CD4-positive, alpha-beta memory T cell (primary cell): ENCODE measurements at regions not wholly inside any gene's neighbourhood (a gene's known extent, or its start where the extent isn't known, plus 50 kb on each side); places are given as distances from the start of the nearest gene placed in this dataset.

Experiments
- CTCF ChIA-PET: fragments of 350-600 bp; sonication (Branson Sonifier 250); formaldehyde crosslinking; loops from one replicate; lab custom pipeline; 2021; ENCODE audit warnings: inconsistent platforms; ENCODE audit not compliant: partially characterized antibody; lab: Charles Lee
- POLR2A ChIA-PET: fragments of 350-600 bp; sonication (Branson Sonifier 250); formaldehyde crosslinking; loops from one replicate; lab custom pipeline; 2021; ENCODE audit not compliant: partially characterized antibody; lab: Charles Lee
- DNase-seq, 5 donors: peaks; one replicate each; pipeline versions ENCODE4 v3.0.0 to v3.0.0-alpha.2; 2020 to 2022; ENCODE audit warnings: mixed read lengths in 1 of 5
- H3K27ac ChIP-seq: one replicate; pipeline ENCODE4 v1.7.0; 2013; ENCODE audit warnings: low read depth, low read length
- H3K27me3 ChIP-seq: 2 replicates; pipeline ENCODE4 v1.7.0; 2013; ENCODE audit warnings: mild to moderate bottlenecking, low read length, moderate library complexity; ENCODE audit not compliant: insufficient read depth
- H3K36me3 ChIP-seq: 2 replicates; pipeline ENCODE4 v1.7.0; 2013; ENCODE audit warnings: mild to moderate bottlenecking, low read length, moderate library complexity; ENCODE audit not compliant: insufficient read depth
- H3K4me1 ChIP-seq: 2 replicates; pipeline ENCODE4 v1.7.0; 2013; ENCODE audit warnings: mild to moderate bottlenecking, low read length, moderate library complexity; ENCODE audit not compliant: insufficient read depth
- H3K4me3 ChIP-seq, 2 donors: one replicate each; pipeline ENCODE4 v1.7.0; 2013; ENCODE audit warnings: low read length in 2 of 2, mild to moderate bottlenecking in 1 of 2
- H3K9me3 ChIP-seq, 2 donors: one replicate each; pipeline ENCODE4 v1.7.0; 2013; ENCODE audit warnings: low read length in 2 of 2, control low read depth in 1 of 2; ENCODE audit not compliant: control insufficient read depth in 1 of 2
- H3K27ac Mint-ChIP-seq, 7 donors: one replicate each; pipeline ENCODE4 v1.8.0; 2020 to 2021; ENCODE audit warnings: mixed read lengths in 7 of 7, mild to moderate bottlenecking in 6 of 7, inconsistent platforms in 3 of 7, moderate library complexity in 3 of 7
- H3K27me3 Mint-ChIP-seq, 2 donors: one replicate each; pipeline ENCODE4 v1.8.0; 2020 to 2021; ENCODE audit warnings: mixed read lengths in 2 of 2
- H3K36me3 Mint-ChIP-seq, 2 donors: one replicate each; pipeline ENCODE4 v1.8.0; 2020 to 2021; ENCODE audit warnings: mixed read lengths in 2 of 2, inconsistent platforms in 1 of 2, mild to moderate bottlenecking in 1 of 2
- H3K4me1 Mint-ChIP-seq, 4 donors: one replicate each; pipeline ENCODE4 v1.8.0; 2020 to 2021; ENCODE audit warnings: mixed read lengths in 4 of 4, mild to moderate bottlenecking in 1 of 4
- H3K4me3 Mint-ChIP-seq, 8 donors: one replicate each; pipeline ENCODE4 v1.8.0; 2020 to 2021; ENCODE audit warnings: mixed read lengths in 8 of 8, mild to moderate bottlenecking in 7 of 8, moderate library complexity in 6 of 8, inconsistent platforms in 3 of 8
- H3K9me3 Mint-ChIP-seq, 8 donors: one replicate each; pipeline ENCODE4 v1.8.0; 2020 to 2021; ENCODE audit warnings: mixed read lengths in 8 of 8, mild to moderate bottlenecking in 5 of 8, inconsistent platforms in 3 of 8, moderate library complexity in 1 of 8
- intact Hi-C: fragments of 100-400 bp; cut with micrococcal nuclease; formaldehyde crosslinking; loops from one replicate; pipeline ENCODE4 v1.15.1; 2023

DNA sequence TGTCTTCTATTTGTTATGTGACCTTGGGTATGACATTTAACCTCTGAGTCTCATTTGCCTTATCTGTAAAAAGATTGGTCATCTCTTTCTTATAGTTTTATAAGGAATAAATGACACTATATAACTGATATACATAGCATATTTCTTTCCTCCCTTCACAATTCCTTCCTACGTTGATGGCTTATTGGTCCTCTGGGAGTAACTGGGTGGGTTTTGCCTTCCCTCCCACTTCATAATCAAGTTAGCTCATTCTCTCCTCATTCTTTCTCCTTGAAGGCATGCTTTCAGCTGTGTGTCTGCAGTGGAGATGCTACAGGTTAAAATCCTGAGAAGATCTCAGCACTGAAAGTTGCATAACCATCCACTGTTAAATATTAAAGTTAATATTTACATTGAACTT is 382.4 kb downstream of the TMEM38B start:
- Histone ChIP-seq H3K9me3 (no peaks in the 10 kb centered on the region), H3K4me3 (no peak overlapping the region), H3K27me3 (no peaks in the 10 kb centered on the region), H3K4me1 (no peaks in the 10 kb centered on the region), H3K36me3 (no peaks in the 10 kb centered on the region), H3K27ac (no peak overlapping the region)
- intact Hi-C loops: no loop called here
- Mint-ChIP-seq H3K36me3 (peaks cover 0 to 3% of the 10 kb centered on the region in 2 donors), H3K4me1 (no peaks in the 10 kb centered on the region), H3K9me3 (peaks cover 0 to 10% (median 2%) of the 10 kb centered on the region in 8 donors), H3K4me3 (no peak overlapping the region), H3K27me3 (no peaks in the 10 kb centered on the region), H3K27ac (no peak overlapping the region)
- ChIA-PET POLR2A (no interaction called here), CTCF (no interaction called here)
- DNase-seq: no peak

- peaks cover 0 to 3% of the 10 kb centered on the region in 2 donors for H3K36me3 Mint-ChIP-seq
- POLR2A ChIA-PET: no interaction called here
These were observed 383.4 kb downstream of the TMEM38B start for GRCh38 chr9:106077731-106078130.

DNA sequence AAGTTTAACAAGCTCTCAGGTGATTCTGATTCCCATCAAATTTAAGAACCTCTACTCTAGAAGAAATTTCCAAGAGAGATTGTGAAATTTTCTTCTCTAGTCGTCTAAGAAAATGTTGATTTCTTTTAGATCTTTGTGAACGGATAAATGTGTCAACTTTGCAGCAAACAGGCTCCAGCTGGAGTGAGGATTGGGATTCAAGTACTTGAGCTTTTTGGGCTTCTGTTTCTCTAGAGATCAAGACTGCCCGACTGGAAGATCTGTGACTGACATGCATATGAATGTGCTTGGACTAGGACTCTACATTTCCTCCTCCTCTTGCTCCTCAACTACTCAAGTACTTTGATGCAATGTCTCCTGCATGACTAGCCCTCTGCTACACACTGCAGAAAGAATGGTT is 388.3 kb downstream of the TMEM38B start:
- no peak overlapping the region for H3K27ac ChIP-seq
- no peaks in the 10 kb centered on the region for H3K36me3 ChIP-seq
- intact Hi-C loops: no loop called here
- ChIA-PET CTCF (no interaction called here), POLR2A (no interaction called here)
- H3K4me1 Mint-ChIP-seq: no peaks in the 10 kb centered on the region
- H3K4me1 ChIP-seq: no peaks in the 10 kb centered on the region
- H3K36me3 Mint-ChIP-seq: no peaks in the 10 kb centered on the region
- peaks cover 0 to 8% (median 5%) of the 10 kb centered on the region in 8 donors for H3K9me3 Mint-ChIP-seq
- H3K27me3 Mint-ChIP-seq: no peaks in the 10 kb centered on the region
- H3K27ac Mint-ChIP-seq: no peak overlapping the region
- H3K4me3 ChIP-seq: no peak overlapping the region
- no peak overlapping the region for H3K4me3 Mint-ChIP-seq
- no peaks in the 10 kb centered on the region for H3K27me3 ChIP-seq
- H3K9me3 ChIP-seq: no peaks in the 10 kb centered on the region
- no peak for DNase-seq

More at GRCh38 chr9:106077731-106078130, 383.4 kb downstream of the TMEM38B start:
- H3K9me3 ChIP-seq: no peaks in the 10 kb centered on the region
- H3K27ac ChIP-seq: no peak overlapping the region
- Mint-ChIP-seq H3K27ac (no peak overlapping the region), H3K4me1 (no peaks in the 10 kb centered on the region), H3K27me3 (no peaks in the 10 kb centered on the region), H3K4me3 (no peak overlapping the region), H3K9me3 (peaks cover 0 to 9% (median 3%) of the 10 kb centered on the region in 8 donors)
- H3K4me3 ChIP-seq: no peak overlapping the region
- DNase-seq: no peak
- H3K36me3 ChIP-seq: no peaks in the 10 kb centered on the region
- intact Hi-C loops: no loop called here
- H3K4me1 ChIP-seq: no peaks in the 10 kb centered on the region
- CTCF ChIA-PET: no interaction called here
- no peaks in the 10 kb centered on the region for H3K27me3 ChIP-seq

DNA sequence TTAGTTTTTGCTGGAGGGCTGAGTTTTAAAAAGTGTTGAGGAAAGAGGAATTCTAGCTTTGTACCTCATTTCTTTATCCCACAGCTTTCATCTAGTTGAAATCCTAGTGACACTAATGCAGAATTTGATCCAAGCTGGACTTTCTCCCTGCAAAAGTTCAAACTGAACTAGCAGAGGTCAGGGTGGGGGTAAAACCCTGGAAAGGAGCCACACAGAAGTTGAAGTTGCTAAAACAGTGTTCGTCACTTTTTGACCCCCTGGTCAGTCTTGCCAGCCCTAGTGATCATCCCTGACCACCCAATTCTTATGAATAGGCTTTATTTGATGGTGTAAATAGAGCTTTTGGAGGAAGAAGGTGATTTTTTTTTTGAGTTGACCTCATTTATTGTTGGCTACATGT is 390.4 kb downstream of the TMEM38B start:
- H3K27me3 ChIP-seq: no peaks in the 10 kb centered on the region
- H3K9me3 ChIP-seq: no peaks in the 10 kb centered on the region
- Mint-ChIP-seq H3K36me3 (no peaks in the 10 kb centered on the region), H3K4me1 (no peaks in the 10 kb centered on the region), H3K4me3 (no peak overlapping the region), H3K27me3 (no peaks in the 10 kb centered on the region), H3K27ac (no peak overlapping the region), H3K9me3 (peaks cover 2 to 21% (median 11%) of the 10 kb centered on the region in 8 donors)
- no peak for DNase-seq
- H3K27ac ChIP-seq: no peak overlapping the region
- intact Hi-C loops: no loop called here
- ChIA-PET CTCF (interaction anchor here (1.2 kb wide), 1 partner anchor 75 kb away, joined by 3 read pairs; no protein-coding TSS in a partner anchor), POLR2A (no interaction called here)
- H3K36me3 ChIP-seq: no peaks in the 10 kb centered on the region
- H3K4me1 ChIP-seq: no peaks in the 10 kb centered on the region
- no peak overlapping the region for H3K4me3 ChIP-seq

GRCh38 chr9:106085479-106085878 is 391.1 kb downstream of the TMEM38B start:
- no peak for DNase-seq
- H3K27me3 ChIP-seq: no peaks in the 10 kb centered on the region

GRCh38 chr9:106092083-106092482 is 397.7 kb downstream of the TMEM38B start:
- H3K27me3 Mint-ChIP-seq: no peaks in the 10 kb centered on the region
- CTCF ChIA-PET: no interaction called here
- H3K36me3 ChIP-seq: no peaks in the 10 kb centered on the region
- H3K27ac ChIP-seq: no peak overlapping the region
- POLR2A ChIA-PET: no interaction called here
- no peak overlapping the region for H3K4me3 Mint-ChIP-seq
- H3K4me1 Mint-ChIP-seq: no peaks in the 10 kb centered on the region
- peaks cover 0 to 2% of the 10 kb centered on the region in 2 donors for H3K36me3 Mint-ChIP-seq
- no peaks in the 10 kb centered on the region for H3K9me3 ChIP-seq
- H3K4me3 ChIP-seq: no peak overlapping the region
- peaks cover 0 to 32% (median 17%) of the 10 kb centered on the region in 8 donors for H3K9me3 Mint-ChIP-seq
- H3K27me3 ChIP-seq: no peaks in the 10 kb centered on the region
- no peak for DNase-seq
- intact Hi-C loops: no loop called here
- no peaks in the 10 kb centered on the region for H3K4me1 ChIP-seq
- no peak overlapping the region for H3K27ac Mint-ChIP-seq

More at GRCh38 chr9:106085479-106085878, 391.1 kb downstream of the TMEM38B start:
- intact Hi-C loops: no loop called here
- no peaks in the 10 kb centered on the region for H3K27me3 Mint-ChIP-seq
- no peaks in the 10 kb centered on the region for H3K4me1 Mint-ChIP-seq
- Histone ChIP-seq H3K9me3 (no peaks in the 10 kb centered on the region), H3K4me1 (no peaks in the 10 kb centered on the region), H3K4me3 (no peak overlapping the region), H3K36me3 (no peaks in the 10 kb centered on the region), H3K27ac (no peak overlapping the region)
- no peaks in the 10 kb centered on the region for H3K36me3 Mint-ChIP-seq
- ChIA-PET POLR2A (no interaction called here), CTCF (no interaction called here)
- H3K9me3 Mint-ChIP-seq: peaks cover 2 to 20% (median 10%) of the 10 kb centered on the region in 8 donors
- H3K27ac Mint-ChIP-seq: no peak overlapping the region
- no peak overlapping the region for H3K4me3 Mint-ChIP-seq

DNA sequence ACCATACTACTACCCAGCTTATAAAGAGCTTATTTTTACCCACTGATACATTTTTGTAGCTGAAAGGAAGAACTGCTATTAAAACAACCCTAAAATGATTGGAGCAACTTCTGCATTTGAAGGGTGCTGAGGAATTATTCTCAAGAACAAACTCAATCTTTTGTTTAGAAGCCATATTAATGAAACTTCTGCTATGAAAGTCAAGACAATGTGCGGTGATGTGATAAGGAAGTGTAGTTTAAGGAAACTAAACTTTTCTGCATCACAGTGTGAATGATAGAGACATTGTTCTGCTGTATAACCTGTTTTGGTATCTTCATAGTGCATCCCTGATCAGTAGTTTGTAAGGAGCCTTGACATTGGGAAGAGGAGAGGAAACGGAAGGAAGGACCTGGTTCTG is 408.5 kb downstream of the TMEM38B start:
- H3K4me3 Mint-ChIP-seq: no peak overlapping the region
- H3K36me3 ChIP-seq: no peaks in the 10 kb centered on the region
- no peak for DNase-seq
- H3K36me3 Mint-ChIP-seq: no peaks in the 10 kb centered on the region
- peaks cover 5 to 21% (median 15%) of the 10 kb centered on the region in 8 donors for H3K9me3 Mint-ChIP-seq
- H3K27ac ChIP-seq: no peak overlapping the region
- H3K4me1 Mint-ChIP-seq: no peaks in the 10 kb centered on the region
- no peak overlapping the region for H3K27ac Mint-ChIP-seq
- no peak overlapping the region for H3K4me3 ChIP-seq
- intact Hi-C loops: no loop called here
- no peaks in the 10 kb centered on the region for H3K27me3 Mint-ChIP-seq
- H3K4me1 ChIP-seq: no peaks in the 10 kb centered on the region
- ChIA-PET CTCF (no interaction called here), POLR2A (no interaction called here)
- H3K9me3 ChIP-seq: no peaks in the 10 kb centered on the region
- H3K27me3 ChIP-seq: no peaks in the 10 kb centered on the region

- Mint-ChIP-seq H3K4me1 (no peaks in the 10 kb centered on the region), H3K27me3 (no peaks in the 10 kb centered on the region), H3K36me3 (no peaks in the 10 kb centered on the region), H3K4me3 (no peak overlapping the region), H3K27ac (no peak overlapping the region), H3K9me3 (peaks cover 5 to 27% (median 14%) of the 10 kb centered on the region in 8 donors)
- Histone ChIP-seq H3K36me3 (no peaks in the 10 kb centered on the region), H3K4me3 (no peak overlapping the region), H3K27me3 (no peaks in the 10 kb centered on the region), H3K27ac (no peak overlapping the region), H3K4me1 (no peaks in the 10 kb centered on the region), H3K9me3 (no peaks in the 10 kb centered on the region)
- intact Hi-C loops: no loop called here
- ChIA-PET CTCF (no interaction called here), POLR2A (no interaction called here)
- DNase-seq: no peak
These were observed 410.5 kb downstream of the TMEM38B start for GRCh38 chr9:106104887-106105286.
